Astrocyte (in vitro differentiated cells and primary cell): ENCODE measurements at regions not wholly inside any gene's neighbourhood (a gene's known extent, or its start where the extent isn't known, plus 50 kb on each side); places are given as distances from the start of the nearest gene placed in this dataset.

Experiments
- CTCF ChIP-seq: IDR thresholded peaks from 2 replicates; pipeline ENCODE4 v1.5.1; 2011; ENCODE audit warnings: low read depth, mild to moderate bottlenecking, inconsistent platforms, low read length, moderate library complexity; ENCODE audit not compliant: insufficient read depth
- EZH2 ChIP-seq: IDR thresholded peaks from 2 replicates; pipeline ENCODE4 v1.6.1; 2012; ENCODE audit warnings: mild to moderate bottlenecking, low read length, inconsistent platforms; ENCODE audit not compliant: insufficient read depth

GRCh38 chr2:184256611-184257010, 341.7 kb upstream of the ZNF804A start:
- no peak for TF ChIP-seq CTCF
- TF ChIP-seq EZH2 = no peak
